HEK293 (cell line): ENCODE measurements at regions not wholly inside any gene's neighbourhood (a gene's known extent, or its start where the extent isn't known, plus 50 kb on each side); places are given as distances from the start of the nearest gene placed in this dataset.
"Not testable (repeated sequence)": the region's sequence is repeated elsewhere in the genome, so short reads cannot be mapped to it uniquely, and the experiment has no call there.

ENCODE experiments used
- CTCF ChIA-PET: fragments of 350-600 bp; formaldehyde crosslinking; extraction: SDS; loops from one replicate; lab custom pipeline; 2021; ENCODE audit warnings: antibody characterized with exemption; lab: Yijun Ruan, JAX
- POLR2A ChIA-PET: fragments of 300-600 bp; formaldehyde crosslinking; extraction: SDS; loops from one replicate; lab custom pipeline; 2020; ENCODE audit warnings: antibody characterized with exemption, inconsistent platforms; lab: Yijun Ruan, JAX
- H3K27ac ChIP-seq: fragments of 200-500 bp; sonication (Bioruptor generic); 2 replicates; pipeline ENCODE4 v1.5.1; 2014; ENCODE audit warnings: low read depth, low read length, control low read depth, inconsistent platforms; ENCODE audit errors: extremely low read depth
- H3K36me3 ChIP-seq, 2 experiments: fragments of 200-500 bp in 1 of 2; sonication (Bioruptor generic) in 1 of 2; 1 replicate in 1 of 2; 2 replicates in 1 of 2; pipeline ENCODE4 v1.5.1; 2014 to 2017; ENCODE audit warnings: inconsistent platforms in 2 of 2, low read length in 2 of 2; ENCODE audit not compliant: control insufficient read depth in 2 of 2, insufficient read depth in 1 of 2
- H3K4me1 ChIP-seq: fragments of 200-500 bp; sonication (Bioruptor generic); 2 replicates; pipeline ENCODE4 v1.5.1; 2014; ENCODE audit warnings: mild to moderate bottlenecking, low read length, inconsistent platforms; ENCODE audit not compliant: control insufficient read depth, insufficient read depth
- H3K4me3 ChIP-seq: 2 replicates; pipeline ENCODE4 v1.5.1; 2011; ENCODE audit warnings: low read depth, mild to moderate bottlenecking, control low read depth, low read length, moderate library complexity
- H3K9me3 ChIP-seq: fragments of 200-500 bp; sonication (Bioruptor generic); 2 replicates; pipeline ENCODE4 v1.5.1; 2014; ENCODE audit warnings: low read depth, low read length, inconsistent platforms; ENCODE audit not compliant: control insufficient read depth, insufficient read depth
- TCF7L2 ChIP-seq: IDR thresholded peaks from 2 replicates; pipeline ENCODE4 v1.6.1; 2011; ENCODE audit warnings: low read depth, mild to moderate bottlenecking, inconsistent platforms, low read length, moderate library complexity, borderline replicate concordance
- TRIM28 ChIP-seq: IDR thresholded peaks from 2 replicates; pipeline ENCODE4 v1.6.1; 2011; ENCODE audit warnings: low read length, control low read depth, borderline replicate concordance
- ZBTB48 ChIP-seq: fragments of 450-650 bp; formaldehyde crosslinking; IDR thresholded peaks from 2 replicates; pipeline ENCODE4 v1.5.1; 2016; ENCODE audit warnings: missing biosample characterization, missing genetic modification characterization
- ZNF157 ChIP-seq: fragments of 450-650 bp; formaldehyde crosslinking; IDR thresholded peaks from 2 replicates; pipeline ENCODE4 v1.5.1; 2016; ENCODE audit warnings: missing biosample characterization, missing genetic modification characterization
- ZNF324 ChIP-seq: fragments of 450-650 bp; formaldehyde crosslinking; IDR thresholded peaks from 2 replicates; pipeline ENCODE4 v1.5.1; 2016; ENCODE audit warnings: missing biosample characterization, missing genetic modification characterization
- ZNF701 ChIP-seq: fragments of 450-650 bp; formaldehyde crosslinking; IDR thresholded peaks from 2 replicates; pipeline ENCODE4 v1.5.1; 2016; ENCODE audit warnings: missing biosample characterization, missing genetic modification characterization
- ZNF837 ChIP-seq: fragments of 450-650 bp; formaldehyde crosslinking; IDR thresholded peaks from 2 replicates; pipeline ENCODE4 v1.5.1; 2016; ENCODE audit warnings: missing biosample characterization, missing genetic modification characterization
- TF ChIP-seq, protein P1 (sequence below): fragments of 450-650 bp; IDR thresholded peaks from 2 replicates; pipeline ENCODE4 v1.5.1; 2018; ENCODE audit warnings: missing biosample characterization, missing genetic modification characterization
- TF ChIP-seq, protein P2 (sequence below): fragments of 450-650 bp; formaldehyde crosslinking; IDR thresholded peaks from 2 replicates; pipeline ENCODE4 v1.5.1; 2017; ENCODE audit warnings: missing biosample characterization, missing genetic modification characterization
- TF ChIP-seq, protein P3 (sequence below): fragments of 450-650 bp; formaldehyde crosslinking; IDR thresholded peaks from 2 replicates; pipeline ENCODE4 v1.5.1; 2017; ENCODE audit warnings: missing biosample characterization, missing genetic modification characterization
- TF ChIP-seq, protein P4 (sequence below): fragments of 450-650 bp; formaldehyde crosslinking; IDR thresholded peaks from 2 replicates; pipeline ENCODE4 v1.5.1; 2016; ENCODE audit warnings: missing biosample characterization, missing genetic modification characterization
- TF ChIP-seq, protein P5 (sequence below): fragments of 450-650 bp; formaldehyde crosslinking; IDR thresholded peaks from 2 replicates; pipeline ENCODE4 v1.5.1; 2016; ENCODE audit warnings: missing biosample characterization, missing genetic modification characterization, low read depth
- TF ChIP-seq, protein P6 (sequence below): fragments of 450-650 bp; formaldehyde crosslinking; IDR thresholded peaks from 2 replicates; pipeline ENCODE4 v1.5.1; 2016; ENCODE audit warnings: missing biosample characterization, missing genetic modification characterization

DNA sequence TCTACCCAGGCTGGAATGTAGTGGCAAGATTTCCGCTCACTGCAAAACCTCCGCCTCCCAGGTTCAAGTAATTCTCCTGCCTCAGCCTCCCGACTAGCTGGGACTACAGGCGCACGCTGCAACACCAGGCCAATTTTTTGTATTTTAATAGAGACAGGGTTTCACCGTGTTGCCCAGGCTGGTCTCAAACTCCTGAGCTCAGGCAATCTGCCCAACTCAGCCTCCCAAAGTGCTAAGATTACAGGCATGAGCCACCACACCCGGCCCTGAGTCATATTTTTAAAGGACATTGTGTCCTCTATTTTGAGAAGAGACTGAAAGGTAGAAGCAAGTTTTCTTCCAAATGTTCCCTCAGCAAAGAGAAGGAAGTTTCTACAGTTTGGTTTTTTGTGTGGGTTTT lies 227.1 kb downstream of the KCTD12 start:
- H3K4me1 ChIP-seq, H3K4me3 ChIP-seq, H3K36me3 ChIP-seq, POLR2A ChIA-PET, H3K9me3 ChIP-seq, H3K27ac ChIP-seq: not testable (repeated sequence)
- CTCF ChIA-PET = interaction anchor here (1.1 kb wide), 1 partner anchor 10 kb away, joined by 4 read pairs; no protein-coding TSS in a partner anchor

DNA sequence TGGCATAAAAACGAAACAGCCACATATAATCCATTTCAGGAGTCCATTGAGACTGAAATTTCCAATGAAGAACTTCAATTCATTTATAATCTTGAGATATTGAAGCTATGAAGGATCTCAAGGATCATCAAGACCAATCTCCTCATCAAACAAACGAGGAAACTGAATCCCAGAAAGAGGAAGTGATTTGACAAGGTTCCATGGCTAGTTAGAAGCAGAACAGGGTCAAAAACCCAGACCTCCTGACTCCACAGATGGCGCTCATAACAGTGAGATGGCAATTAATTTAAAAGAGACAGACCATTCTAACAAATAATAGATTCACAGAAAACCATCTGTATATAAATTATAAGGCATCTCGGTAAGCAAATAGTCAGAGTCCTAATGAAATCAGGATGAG lies 229.7 kb downstream of the KCTD12 start:
- no peak overlapping the region for H3K4me3 ChIP-seq
- TF ChIP-seq, protein P1, sequence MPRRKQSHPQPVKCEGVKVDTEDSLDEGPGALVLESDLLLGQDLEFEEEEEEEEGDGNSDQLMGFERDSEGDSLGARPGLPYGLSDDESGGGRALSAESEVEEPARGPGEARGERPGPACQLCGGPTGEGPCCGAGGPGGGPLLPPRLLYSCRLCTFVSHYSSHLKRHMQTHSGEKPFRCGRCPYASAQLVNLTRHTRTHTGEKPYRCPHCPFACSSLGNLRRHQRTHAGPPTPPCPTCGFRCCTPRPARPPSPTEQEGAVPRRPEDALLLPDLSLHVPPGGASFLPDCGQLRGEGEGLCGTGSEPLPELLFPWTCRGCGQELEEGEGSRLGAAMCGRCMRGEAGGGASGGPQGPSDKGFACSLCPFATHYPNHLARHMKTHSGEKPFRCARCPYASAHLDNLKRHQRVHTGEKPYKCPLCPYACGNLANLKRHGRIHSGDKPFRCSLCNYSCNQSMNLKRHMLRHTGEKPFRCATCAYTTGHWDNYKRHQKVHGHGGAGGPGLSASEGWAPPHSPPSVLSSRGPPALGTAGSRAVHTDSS (tag by site-specific recombination) = no peak
- TF ChIP-seq ZNF701 (tag by site-specific recombination) = no peak
- TF ChIP-seq ZNF157 (tag by site-specific recombination) = no peak
- no peak for TF ChIP-seq TRIM28
- no peak for TF ChIP-seq ZNF837 (tag by site-specific recombination)
- TF ChIP-seq ZNF324 = no peak
- TF ChIP-seq, protein P2, sequence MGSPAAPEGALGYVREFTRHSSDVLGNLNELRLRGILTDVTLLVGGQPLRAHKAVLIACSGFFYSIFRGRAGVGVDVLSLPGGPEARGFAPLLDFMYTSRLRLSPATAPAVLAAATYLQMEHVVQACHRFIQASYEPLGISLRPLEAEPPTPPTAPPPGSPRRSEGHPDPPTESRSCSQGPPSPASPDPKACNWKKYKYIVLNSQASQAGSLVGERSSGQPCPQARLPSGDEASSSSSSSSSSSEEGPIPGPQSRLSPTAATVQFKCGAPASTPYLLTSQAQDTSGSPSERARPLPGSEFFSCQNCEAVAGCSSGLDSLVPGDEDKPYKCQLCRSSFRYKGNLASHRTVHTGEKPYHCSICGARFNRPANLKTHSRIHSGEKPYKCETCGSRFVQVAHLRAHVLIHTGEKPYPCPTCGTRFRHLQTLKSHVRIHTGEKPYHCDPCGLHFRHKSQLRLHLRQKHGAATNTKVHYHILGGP (tag by site-specific recombination) = no peak
- TF ChIP-seq, protein P3, sequence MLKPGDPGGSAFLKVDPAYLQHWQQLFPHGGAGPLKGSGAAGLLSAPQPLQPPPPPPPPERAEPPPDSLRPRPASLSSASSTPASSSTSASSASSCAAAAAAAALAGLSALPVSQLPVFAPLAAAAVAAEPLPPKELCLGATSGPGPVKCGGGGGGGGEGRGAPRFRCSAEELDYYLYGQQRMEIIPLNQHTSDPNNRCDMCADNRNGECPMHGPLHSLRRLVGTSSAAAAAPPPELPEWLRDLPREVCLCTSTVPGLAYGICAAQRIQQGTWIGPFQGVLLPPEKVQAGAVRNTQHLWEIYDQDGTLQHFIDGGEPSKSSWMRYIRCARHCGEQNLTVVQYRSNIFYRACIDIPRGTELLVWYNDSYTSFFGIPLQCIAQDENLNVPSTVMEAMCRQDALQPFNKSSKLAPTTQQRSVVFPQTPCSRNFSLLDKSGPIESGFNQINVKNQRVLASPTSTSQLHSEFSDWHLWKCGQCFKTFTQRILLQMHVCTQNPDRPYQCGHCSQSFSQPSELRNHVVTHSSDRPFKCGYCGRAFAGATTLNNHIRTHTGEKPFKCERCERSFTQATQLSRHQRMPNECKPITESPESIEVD (tag by site-specific recombination) = no peak
- TF ChIP-seq, protein P4, sequence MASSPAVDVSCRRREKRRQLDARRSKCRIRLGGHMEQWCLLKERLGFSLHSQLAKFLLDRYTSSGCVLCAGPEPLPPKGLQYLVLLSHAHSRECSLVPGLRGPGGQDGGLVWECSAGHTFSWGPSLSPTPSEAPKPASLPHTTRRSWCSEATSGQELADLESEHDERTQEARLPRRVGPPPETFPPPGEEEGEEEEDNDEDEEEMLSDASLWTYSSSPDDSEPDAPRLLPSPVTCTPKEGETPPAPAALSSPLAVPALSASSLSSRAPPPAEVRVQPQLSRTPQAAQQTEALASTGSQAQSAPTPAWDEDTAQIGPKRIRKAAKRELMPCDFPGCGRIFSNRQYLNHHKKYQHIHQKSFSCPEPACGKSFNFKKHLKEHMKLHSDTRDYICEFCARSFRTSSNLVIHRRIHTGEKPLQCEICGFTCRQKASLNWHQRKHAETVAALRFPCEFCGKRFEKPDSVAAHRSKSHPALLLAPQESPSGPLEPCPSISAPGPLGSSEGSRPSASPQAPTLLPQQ (tag by site-specific recombination) = no peak
- no peak for TF ChIP-seq ZBTB48 (tag by site-specific recombination)
- TF ChIP-seq, protein P5, sequence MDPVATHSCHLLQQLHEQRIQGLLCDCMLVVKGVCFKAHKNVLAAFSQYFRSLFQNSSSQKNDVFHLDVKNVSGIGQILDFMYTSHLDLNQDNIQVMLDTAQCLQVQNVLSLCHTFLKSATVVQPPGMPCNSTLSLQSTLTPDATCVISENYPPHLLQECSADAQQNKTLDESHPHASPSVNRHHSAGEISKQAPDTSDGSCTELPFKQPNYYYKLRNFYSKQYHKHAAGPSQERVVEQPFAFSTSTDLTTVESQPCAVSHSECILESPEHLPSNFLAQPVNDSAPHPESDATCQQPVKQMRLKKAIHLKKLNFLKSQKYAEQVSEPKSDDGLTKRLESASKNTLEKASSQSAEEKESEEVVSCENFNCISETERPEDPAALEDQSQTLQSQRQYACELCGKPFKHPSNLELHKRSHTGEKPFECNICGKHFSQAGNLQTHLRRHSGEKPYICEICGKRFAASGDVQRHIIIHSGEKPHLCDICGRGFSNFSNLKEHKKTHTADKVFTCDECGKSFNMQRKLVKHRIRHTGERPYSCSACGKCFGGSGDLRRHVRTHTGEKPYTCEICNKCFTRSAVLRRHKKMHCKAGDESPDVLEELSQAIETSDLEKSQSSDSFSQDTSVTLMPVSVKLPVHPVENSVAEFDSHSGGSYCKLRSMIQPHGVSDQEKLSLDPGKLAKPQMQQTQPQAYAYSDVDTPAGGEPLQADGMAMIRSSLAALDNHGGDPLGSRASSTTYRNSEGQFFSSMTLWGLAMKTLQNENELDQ (tag by site-specific recombination) = no peak
- no peaks in the 10 kb centered on the region for H3K4me1 ChIP-seq
- H3K36me3 ChIP-seq = no peaks in the 10 kb centered on the region
- CTCF ChIA-PET = no interaction called here
- POLR2A ChIA-PET = no interaction called here
- H3K27ac ChIP-seq = no peak overlapping the region
- no peaks in the 10 kb centered on the region for H3K9me3 ChIP-seq

DNA sequence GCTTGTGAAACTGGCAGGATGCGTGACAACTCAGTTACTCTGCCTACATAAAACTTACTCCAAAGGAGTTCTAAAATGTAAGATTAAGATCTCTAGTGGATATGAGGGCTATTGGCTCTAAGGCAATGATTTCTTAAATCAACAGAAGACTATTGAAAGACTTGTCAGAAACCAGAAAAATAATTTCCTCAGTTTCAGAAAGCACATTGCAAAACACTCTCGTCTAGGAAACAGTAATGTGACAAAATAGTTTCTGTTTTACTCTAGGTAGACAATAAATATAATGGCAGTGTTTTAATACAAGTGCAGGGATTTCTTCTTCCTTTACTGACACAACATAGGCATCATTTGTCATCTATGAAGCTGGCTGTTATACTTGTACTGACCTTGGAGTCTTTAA lies 230.1 kb downstream of the KCTD12 start:
- no peak overlapping the region for H3K4me3 ChIP-seq
- H3K36me3 ChIP-seq = no peaks in the 10 kb centered on the region
- POLR2A ChIA-PET = no interaction called here
- no peaks in the 10 kb centered on the region for H3K9me3 ChIP-seq
- TF ChIP-seq TCF7L2 = 0 out of 2 replicates have a peak, but pooled peaks have one; percentile 37
- TF ChIP-seq, protein P6, sequence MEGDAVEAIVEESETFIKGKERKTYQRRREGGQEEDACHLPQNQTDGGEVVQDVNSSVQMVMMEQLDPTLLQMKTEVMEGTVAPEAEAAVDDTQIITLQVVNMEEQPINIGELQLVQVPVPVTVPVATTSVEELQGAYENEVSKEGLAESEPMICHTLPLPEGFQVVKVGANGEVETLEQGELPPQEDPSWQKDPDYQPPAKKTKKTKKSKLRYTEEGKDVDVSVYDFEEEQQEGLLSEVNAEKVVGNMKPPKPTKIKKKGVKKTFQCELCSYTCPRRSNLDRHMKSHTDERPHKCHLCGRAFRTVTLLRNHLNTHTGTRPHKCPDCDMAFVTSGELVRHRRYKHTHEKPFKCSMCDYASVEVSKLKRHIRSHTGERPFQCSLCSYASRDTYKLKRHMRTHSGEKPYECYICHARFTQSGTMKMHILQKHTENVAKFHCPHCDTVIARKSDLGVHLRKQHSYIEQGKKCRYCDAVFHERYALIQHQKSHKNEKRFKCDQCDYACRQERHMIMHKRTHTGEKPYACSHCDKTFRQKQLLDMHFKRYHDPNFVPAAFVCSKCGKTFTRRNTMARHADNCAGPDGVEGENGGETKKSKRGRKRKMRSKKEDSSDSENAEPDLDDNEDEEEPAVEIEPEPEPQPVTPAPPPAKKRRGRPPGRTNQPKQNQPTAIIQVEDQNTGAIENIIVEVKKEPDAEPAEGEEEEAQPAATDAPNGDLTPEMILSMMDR (tag by site-specific recombination) = no peak
- TF ChIP-seq, all 188 proteins: peak for 1
- no peak overlapping the region for H3K27ac ChIP-seq
- no peaks in the 10 kb centered on the region for H3K4me1 ChIP-seq
- CTCF ChIA-PET = no interaction called here
